ENCODE measurements at regions not wholly inside any gene's neighbourhood (a gene's known extent, or its start where the extent isn't known, plus 50 kb on each side); places are given as distances from the start of the nearest gene placed in this dataset.
"Not testable (repeated sequence)": the region's sequence is repeated elsewhere in the genome, so short reads cannot be mapped to it uniquely, and the experiment has no call there.

DNA sequence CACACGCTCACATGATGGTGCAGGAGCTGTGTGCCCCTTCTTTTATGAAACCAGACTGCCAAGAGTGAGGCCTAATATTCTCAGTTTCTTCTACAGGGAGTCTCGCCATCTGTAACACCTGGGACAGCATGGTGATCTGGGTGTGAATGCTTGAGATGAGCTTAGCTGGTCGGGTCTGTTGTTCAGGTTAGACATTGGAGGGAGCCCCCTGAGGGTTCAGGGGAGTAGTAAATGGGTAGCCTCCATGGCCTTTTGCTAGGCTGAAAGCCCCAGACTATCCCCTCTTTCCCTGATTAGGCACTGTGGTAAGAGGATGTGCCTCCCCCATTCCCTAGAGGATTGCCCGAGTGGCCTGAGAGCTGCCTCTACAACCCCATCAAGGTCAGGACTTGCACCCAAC, 1916.1 kb downstream of the PCDH9 start:
- CTCF ChIA-PET = no interaction called here
- TF ChIP-seq, protein P1, sequence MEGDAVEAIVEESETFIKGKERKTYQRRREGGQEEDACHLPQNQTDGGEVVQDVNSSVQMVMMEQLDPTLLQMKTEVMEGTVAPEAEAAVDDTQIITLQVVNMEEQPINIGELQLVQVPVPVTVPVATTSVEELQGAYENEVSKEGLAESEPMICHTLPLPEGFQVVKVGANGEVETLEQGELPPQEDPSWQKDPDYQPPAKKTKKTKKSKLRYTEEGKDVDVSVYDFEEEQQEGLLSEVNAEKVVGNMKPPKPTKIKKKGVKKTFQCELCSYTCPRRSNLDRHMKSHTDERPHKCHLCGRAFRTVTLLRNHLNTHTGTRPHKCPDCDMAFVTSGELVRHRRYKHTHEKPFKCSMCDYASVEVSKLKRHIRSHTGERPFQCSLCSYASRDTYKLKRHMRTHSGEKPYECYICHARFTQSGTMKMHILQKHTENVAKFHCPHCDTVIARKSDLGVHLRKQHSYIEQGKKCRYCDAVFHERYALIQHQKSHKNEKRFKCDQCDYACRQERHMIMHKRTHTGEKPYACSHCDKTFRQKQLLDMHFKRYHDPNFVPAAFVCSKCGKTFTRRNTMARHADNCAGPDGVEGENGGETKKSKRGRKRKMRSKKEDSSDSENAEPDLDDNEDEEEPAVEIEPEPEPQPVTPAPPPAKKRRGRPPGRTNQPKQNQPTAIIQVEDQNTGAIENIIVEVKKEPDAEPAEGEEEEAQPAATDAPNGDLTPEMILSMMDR (IDR thresholded peaks at IDR 0.05; ENCODE audit: insufficient read depth, low read length, missing control alignments) = no peak
- no peak overlapping the region for H3K4me3 ChIP-seq (ENCODE audit: low read depth, low read length)
- POLR2A ChIA-PET = no interaction called here
- no peak for DNase-seq (ENCODE audit: low read depth, low spot score)

GRCh38 chr13:65310663-65311328, 1919.3 kb downstream of the PCDH9 start:
- TF ChIP-seq, protein P1 (IDR thresholded peaks at IDR 0.05; ENCODE audit: insufficient read depth, low read length, missing control alignments) = no peak
- no peak for DNase-seq (ENCODE audit: low read depth, low spot score)
- CTCF ChIA-PET = no interaction called here
- H3K4me3 ChIP-seq (ENCODE audit: low read depth, low read length) = no peak overlapping the region
- POLR2A ChIA-PET = no interaction called here

GRCh38 chr13:65309906-65310305, 1920.2 kb downstream of the PCDH9 start:
- no peak overlapping the region for H3K4me3 ChIP-seq (ENCODE audit: low read depth, low read length)
- ChIA-PET CTCF (no interaction called here), POLR2A (no interaction called here)
- TF ChIP-seq, protein P1 (IDR thresholded peaks at IDR 0.05; ENCODE audit: insufficient read depth, low read length, missing control alignments) = no peak
- DNase-seq (ENCODE audit: low read depth, low spot score) = no peak

- POLR2A ChIA-PET; DNase-seq (ENCODE audit: low read depth, low spot score): not testable (repeated sequence)
Measured at GRCh38 chr13:65308729-65309128, 1921.4 kb downstream of the PCDH9 start.

DNA sequence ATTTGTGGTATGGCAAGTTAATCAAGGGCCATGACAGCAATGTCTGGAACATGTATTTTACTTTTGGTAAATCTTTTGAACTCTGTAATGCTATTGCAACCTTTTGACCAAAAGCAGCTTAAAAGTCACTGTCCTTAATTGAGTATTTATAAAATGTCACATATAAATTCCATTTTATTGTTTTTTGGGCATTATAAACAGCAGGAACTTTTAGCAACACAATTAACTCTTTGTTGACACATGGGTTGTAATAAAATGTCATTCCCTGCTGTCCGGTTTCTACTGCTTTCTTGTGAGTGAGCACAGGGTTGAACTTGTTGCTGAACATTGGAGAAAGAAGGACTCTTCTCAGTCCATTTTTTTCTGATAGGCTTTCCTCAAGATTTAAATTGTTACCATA, 1923.1 kb downstream of the PCDH9 start:
- H3K4me3 ChIP-seq (ENCODE audit: low read depth, low read length) = no peak overlapping the region
- TF ChIP-seq, protein P1 (IDR thresholded peaks at IDR 0.05; ENCODE audit: insufficient read depth, low read length, missing control alignments) = no peak
- ChIA-PET POLR2A (no interaction called here), CTCF (no interaction called here)
- DNase-seq (ENCODE audit: low read depth, low spot score) = no peak

More at GRCh38 chr13:65308729-65309128, 1921.4 kb downstream of the PCDH9 start:
- H3K4me3 ChIP-seq (ENCODE audit: low read depth, low read length); CTCF ChIA-PET: not testable (repeated sequence)

DNA sequence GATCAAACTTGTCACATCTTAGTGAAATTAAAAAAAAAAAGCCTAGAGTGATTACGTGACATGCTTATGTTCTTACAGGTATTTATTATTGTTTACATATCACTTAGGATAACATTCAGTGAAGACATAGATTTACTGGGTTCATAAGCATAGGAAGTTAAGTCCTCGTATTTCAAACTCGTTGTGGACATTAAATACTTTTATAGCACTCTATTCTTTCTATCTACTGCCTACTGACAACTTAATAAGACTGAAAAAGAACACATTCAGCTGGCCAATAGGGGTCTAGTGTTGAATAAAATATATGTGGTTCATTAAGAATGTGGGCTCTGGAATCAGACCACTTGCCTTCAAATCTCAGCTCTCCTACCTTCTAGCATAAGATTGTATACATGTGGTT, 1927.4 kb downstream of the PCDH9 start:
- DNase-seq (ENCODE audit: low read depth, low spot score) = no peak
- CTCF ChIA-PET = no interaction called here
- TF ChIP-seq, protein P1 (IDR thresholded peaks at IDR 0.05; ENCODE audit: insufficient read depth, low read length, missing control alignments) = no peak
- H3K4me3 ChIP-seq (ENCODE audit: low read depth, low read length) = no peak overlapping the region
- POLR2A ChIA-PET = no interaction called here

DNA sequence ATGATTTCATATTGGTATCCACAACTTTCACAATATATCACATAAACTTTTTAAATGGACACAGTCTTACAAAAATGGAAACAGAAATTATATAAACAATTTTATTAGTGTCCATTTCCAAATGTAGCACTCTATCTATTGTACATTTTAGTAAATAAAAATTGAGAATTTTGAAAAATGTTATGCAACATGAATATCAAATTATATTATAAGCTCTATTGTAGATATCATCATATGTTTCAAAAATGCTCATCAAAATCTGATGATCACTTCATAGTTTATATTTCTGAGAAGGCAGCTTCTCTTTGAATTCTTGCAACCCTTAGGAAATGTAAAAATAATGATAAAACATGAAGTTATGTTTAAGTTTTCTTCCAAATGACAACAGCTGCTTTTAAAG, 1928.6 kb downstream of the PCDH9 start:
- ChIA-PET CTCF (interaction anchor here (1.2 kb wide), 1 partner anchor 9 kb away, joined by 3 read pairs; no protein-coding TSS in a partner anchor), POLR2A (no interaction called here)
- no peak overlapping the region for H3K4me3 ChIP-seq (ENCODE audit: low read depth, low read length)
- TF ChIP-seq, protein P1 (IDR thresholded peaks at IDR 0.05; ENCODE audit: insufficient read depth, low read length, missing control alignments) = no peak
- DNase-seq (ENCODE audit: low read depth, low spot score) = no peak
